ENCODE measurements at regions not wholly inside any gene's neighbourhood (a gene's known extent, or its start where the extent isn't known, plus 50 kb on each side); places are given as distances from the start of the nearest gene placed in this dataset.

- DNase-seq (ENCODE audit: low read depth) = no peak
- ChIA-PET CTCF (interaction anchor here (0.5 to 1.4 kb wide), 2 partner anchors 12 to 79 kb away, joined by 3 to 6 read pairs; no protein-coding TSS in a partner anchor), POLR2A (no interaction called here)
- no peak overlapping the region for H3K4me3 ChIP-seq (ENCODE audit: low read depth, low read length)
- no peaks in the 10 kb centered on the region for H3K36me3 ChIP-seq (ENCODE audit: control insufficient read depth, insufficient read depth, low read length)
- no peaks in the 10 kb centered on the region for H3K27me3 ChIP-seq (ENCODE audit: control insufficient read depth, insufficient read depth, low read length)
- no peak for TF ChIP-seq CTCF (IDR thresholded peaks at IDR 0.05; ENCODE audit: insufficient read depth, low read depth, low read length)
Observed at GRCh38 chr12:127205781-127206555, 1061.0 kb upstream of the TMEM132C start.

DNA sequence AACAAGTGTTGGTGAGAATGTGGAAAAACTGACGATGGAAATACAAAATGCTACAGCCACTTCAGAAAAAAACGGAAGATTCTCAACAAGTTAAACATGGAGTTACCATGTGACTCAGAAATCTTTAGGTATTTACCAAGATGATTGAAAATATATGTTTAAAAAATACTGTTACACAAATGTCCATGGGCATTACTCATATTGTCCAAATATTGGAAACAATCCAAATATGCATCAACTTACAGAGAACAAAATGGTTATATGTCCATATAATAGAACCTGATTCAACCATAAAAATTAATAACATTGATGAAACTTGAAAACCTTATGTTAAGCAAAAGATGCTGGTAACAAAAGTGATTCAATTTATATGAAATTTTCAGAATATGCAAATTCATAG is 1057.7 kb upstream of the TMEM132C start:
- Histone ChIP-seq H3K27me3 (ENCODE audit: control insufficient read depth, insufficient read depth, low read length) (no peaks in the 10 kb centered on the region), H3K36me3 (ENCODE audit: control insufficient read depth, insufficient read depth, low read length) (no peaks in the 10 kb centered on the region), H3K4me3 (ENCODE audit: low read depth, low read length) (no peak overlapping the region)
- POLR2A ChIA-PET = no interaction called here
- no peak for TF ChIP-seq CTCF (IDR thresholded peaks at IDR 0.05; ENCODE audit: insufficient read depth, low read depth, low read length)
- DNase-seq (ENCODE audit: low read depth) = no peak
- CTCF ChIA-PET = no interaction called here

- TF ChIP-seq CTCF (IDR thresholded peaks at IDR 0.05; ENCODE audit: insufficient read depth, low read depth, low read length) = no peak
- Histone ChIP-seq H3K27me3 (ENCODE audit: control insufficient read depth, insufficient read depth, low read length) (no peaks in the 10 kb centered on the region), H3K4me3 (ENCODE audit: low read depth, low read length) (no peak overlapping the region), H3K36me3 (ENCODE audit: control insufficient read depth, insufficient read depth, low read length) (no peaks in the 10 kb centered on the region)
- POLR2A ChIA-PET = no interaction called here
- no peak for DNase-seq (ENCODE audit: low read depth)
- CTCF ChIA-PET = no interaction called here
Observed at GRCh38 chr12:127214186-127214585, 1052.8 kb upstream of the TMEM132C start.

- TF ChIP-seq CTCF (IDR thresholded peaks at IDR 0.05; ENCODE audit: insufficient read depth, low read depth, low read length) = no peak
- DNase-seq (ENCODE audit: low read depth) = no peak
- no peak overlapping the region for H3K4me3 ChIP-seq (ENCODE audit: low read depth, low read length)
- no peaks in the 10 kb centered on the region for H3K36me3 ChIP-seq (ENCODE audit: control insufficient read depth, insufficient read depth, low read length)
- ChIA-PET POLR2A (no interaction called here), CTCF (no interaction called here)
- H3K27me3 ChIP-seq (ENCODE audit: control insufficient read depth, insufficient read depth, low read length) = no peaks in the 10 kb centered on the region
Observed at GRCh38 chr12:127223011-127223410, 1044.0 kb upstream of the TMEM132C start.

DNA sequence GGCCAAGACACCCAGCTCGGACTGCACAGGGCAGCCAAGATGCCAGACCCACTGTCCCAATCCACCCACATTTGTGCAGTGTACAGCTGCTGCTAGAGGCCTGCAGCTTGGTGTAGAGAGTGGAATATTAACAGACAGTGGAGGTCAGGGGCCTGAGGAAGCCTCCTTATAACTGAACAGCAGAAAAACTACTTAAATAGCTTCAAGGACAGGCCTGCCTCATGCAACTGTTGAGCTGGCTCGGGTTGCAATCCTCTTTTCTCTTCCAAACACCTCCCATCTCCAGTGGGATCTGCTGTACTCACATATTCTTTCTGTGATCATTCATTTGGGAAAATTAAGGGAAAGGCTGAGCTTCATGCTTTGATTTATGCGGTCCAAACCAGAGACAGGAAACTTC is 1043.2 kb upstream of the TMEM132C start:
- H3K36me3 ChIP-seq (ENCODE audit: control insufficient read depth, insufficient read depth, low read length) = no peaks in the 10 kb centered on the region
- H3K27me3 ChIP-seq (ENCODE audit: control insufficient read depth, insufficient read depth, low read length) = no peaks in the 10 kb centered on the region
- DNase-seq (ENCODE audit: low read depth) = no peak
- no peak overlapping the region for H3K4me3 ChIP-seq (ENCODE audit: low read depth, low read length)
- CTCF ChIA-PET = interaction anchor here (0.8 to 0.9 kb wide), 2 partner anchors 9 to 13 kb away, joined by 3 to 4 read pairs; no protein-coding TSS in a partner anchor
- POLR2A ChIA-PET = no interaction called here
- TF ChIP-seq CTCF (IDR thresholded peaks at IDR 0.05; ENCODE audit: insufficient read depth, low read depth, low read length) = no peak
